ENCODE measurements at regions not wholly inside any gene's neighbourhood (a gene's known extent, or its start where the extent isn't known, plus 50 kb on each side); places are given as distances from the start of the nearest gene placed in this dataset.
A peak's percentile ranks its signal among the peaks of the same experiment; 100 is the strongest.

GRCh38 chr2:165033402-165033801, 78.1 kb upstream of the SLC38A11 start:
- intact Hi-C loops (cut with micrococcal nuclease) = no loop called here
- H3K4me1 Mint-ChIP-seq = no peaks in the 10 kb centered on the region
- H3K36me3 Mint-ChIP-seq (ENCODE audit: low read depth) = no peaks in the 10 kb centered on the region
- H3K27me3 Mint-ChIP-seq = no peaks in the 10 kb centered on the region
- no peak overlapping the region for H3K27ac Mint-ChIP-seq
- no peak overlapping the region for H3K4me3 Mint-ChIP-seq
- no peaks in the 10 kb centered on the region for H3K9me3 Mint-ChIP-seq
- DNase-seq = no peak

GRCh38 chr2:165032559-165032958, 77.2 kb upstream of the SLC38A11 start:
- Mint-ChIP-seq H3K4me1 (no peaks in the 10 kb centered on the region), H3K27me3 (no peaks in the 10 kb centered on the region), H3K36me3 (ENCODE audit: low read depth) (no peaks in the 10 kb centered on the region), H3K9me3 (no peaks in the 10 kb centered on the region), H3K4me3 (no peak overlapping the region), H3K27ac (no peak overlapping the region)
- intact Hi-C loops (cut with micrococcal nuclease) = no loop called here
- no peak for DNase-seq

- Mint-ChIP-seq H3K27me3 (peaks cover 2% of the 10 kb centered on the region), H3K36me3 (ENCODE audit: low read depth) (no peaks in the 10 kb centered on the region), H3K4me3 (no peak overlapping the region), H3K27ac (no peak overlapping the region), H3K9me3 (no peaks in the 10 kb centered on the region), H3K4me1 (no peaks in the 10 kb centered on the region)
- intact Hi-C loops (cut with micrococcal nuclease) = no loop called here
- DNase-seq = no peak
Observed at GRCh38 chr2:165024199-165024598, 68.9 kb upstream of the SLC38A11 start.

- no peak overlapping the region for H3K27ac Mint-ChIP-seq
Observed at GRCh38 chr2:165022781-165023180, 67.5 kb upstream of the SLC38A11 start.

GRCh38 chr2:165017966-165018596, 62.8 kb upstream of the SLC38A11 start:
- Mint-ChIP-seq H3K4me1 (no peaks in the 10 kb centered on the region), H3K27ac (no peak overlapping the region), H3K4me3 (no peak overlapping the region), H3K27me3 (no peaks in the 10 kb centered on the region), H3K9me3 (no peaks in the 10 kb centered on the region), H3K36me3 (ENCODE audit: low read depth) (no peaks in the 10 kb centered on the region)
- no peak for DNase-seq
- intact Hi-C loops (cut with micrococcal nuclease) = loop anchor here (10.0 kb wide), 1 partner anchor 857 kb away; no protein-coding TSS in a partner anchor

More at GRCh38 chr2:165022781-165023180, 67.5 kb upstream of the SLC38A11 start:
- H3K4me3 Mint-ChIP-seq = no peak overlapping the region
- H3K9me3 Mint-ChIP-seq = no peaks in the 10 kb centered on the region
- peaks cover 2% of the 10 kb centered on the region for H3K27me3 Mint-ChIP-seq
- H3K4me1 Mint-ChIP-seq = no peaks in the 10 kb centered on the region
- intact Hi-C loops (cut with micrococcal nuclease) = no loop called here
- DNase-seq = no peak
- H3K36me3 Mint-ChIP-seq (ENCODE audit: low read depth) = no peaks in the 10 kb centered on the region

- Mint-ChIP-seq H3K4me3 (no peak overlapping the region), H3K9me3 (no peaks in the 10 kb centered on the region)
Observed at GRCh38 chr2:165016772-165017411, 61.6 kb upstream of the SLC38A11 start.

GRCh38 chr2:165015052-165015642, 59.8 kb upstream of the SLC38A11 start:
- Mint-ChIP-seq H3K36me3 (ENCODE audit: low read depth) (no peaks in the 10 kb centered on the region), H3K27ac (no peak overlapping the region), H3K4me3 (no peak overlapping the region), H3K27me3 (peaks cover 4% of the 10 kb centered on the region), H3K4me1 (no peaks in the 10 kb centered on the region), H3K9me3 (no peaks in the 10 kb centered on the region)
- intact Hi-C loops (cut with micrococcal nuclease) = loop anchor here (1.0 to 10.0 kb wide), 2 partner anchors 189 to 860 kb away; partner anchors contain the start of gene SCN3A
- peak; percentile 85 for DNase-seq

More at GRCh38 chr2:165016772-165017411, 61.6 kb upstream of the SLC38A11 start:
- Mint-ChIP-seq H3K36me3 (ENCODE audit: low read depth) (no peaks in the 10 kb centered on the region), H3K27ac (no peak overlapping the region), H3K4me1 (no peaks in the 10 kb centered on the region), H3K27me3 (no peaks in the 10 kb centered on the region)
- intact Hi-C loops (cut with micrococcal nuclease) = loop anchor here (10.0 kb wide), 1 partner anchor 858 kb away; no protein-coding TSS in a partner anchor
- DNase-seq = peak; percentile 64

GRCh38 chr2:165013944-165014619, 58.8 kb upstream of the SLC38A11 start:
- H3K4me1 Mint-ChIP-seq = no peaks in the 10 kb centered on the region
- no peak for DNase-seq
- H3K4me3 Mint-ChIP-seq = no peak overlapping the region
- no peaks in the 10 kb centered on the region for H3K9me3 Mint-ChIP-seq
- peaks cover 4% of the 10 kb centered on the region for H3K27me3 Mint-ChIP-seq
- intact Hi-C loops (cut with micrococcal nuclease) = loop anchor here (10.0 kb wide), 1 partner anchor 861 kb away; no protein-coding TSS in a partner anchor
- no peak overlapping the region for H3K27ac Mint-ChIP-seq
- no peaks in the 10 kb centered on the region for H3K36me3 Mint-ChIP-seq (ENCODE audit: low read depth)

GRCh38 chr2:165011199-165011598, 55.9 kb upstream of the SLC38A11 start:
- no peak for DNase-seq
- no peaks in the 10 kb centered on the region for H3K4me1 Mint-ChIP-seq
- H3K4me3 Mint-ChIP-seq = no peak overlapping the region
- intact Hi-C loops (cut with micrococcal nuclease) = loop anchor here (10.0 kb wide), 1 partner anchor 864 kb away; no protein-coding TSS in a partner anchor
- no peak overlapping the region for H3K27ac Mint-ChIP-seq
- no peaks in the 10 kb centered on the region for H3K9me3 Mint-ChIP-seq
- H3K27me3 Mint-ChIP-seq = peaks cover 9% of the 10 kb centered on the region
- no peaks in the 10 kb centered on the region for H3K36me3 Mint-ChIP-seq (ENCODE audit: low read depth)

- Mint-ChIP-seq H3K27ac (no peak overlapping the region), H3K4me3 (no peak overlapping the region), H3K36me3 (ENCODE audit: low read depth) (no peaks in the 10 kb centered on the region), H3K4me1 (no peaks in the 10 kb centered on the region), H3K9me3 (no peaks in the 10 kb centered on the region), H3K27me3 (peaks cover 10% of the 10 kb centered on the region)
- DNase-seq = no peak
- intact Hi-C loops (cut with micrococcal nuclease) = loop anchor here (10.0 kb wide), 1 partner anchor 864 kb away; no protein-coding TSS in a partner anchor
Observed at GRCh38 chr2:165010556-165010955, 55.2 kb upstream of the SLC38A11 start.

GRCh38 chr2:165009466-165009865, 54.1 kb upstream of the SLC38A11 start:
- Mint-ChIP-seq H3K27me3 (peaks cover 13% of the 10 kb centered on the region), H3K36me3 (ENCODE audit: low read depth) (no peaks in the 10 kb centered on the region), H3K9me3 (no peaks in the 10 kb centered on the region), H3K4me1 (no peaks in the 10 kb centered on the region), H3K27ac (no peak overlapping the region), H3K4me3 (no peak overlapping the region)
- intact Hi-C loops (cut with micrococcal nuclease) = no loop called here
- no peak for DNase-seq

GRCh38 chr2:165008730-165009315, 53.5 kb upstream of the SLC38A11 start:
- no peaks in the 10 kb centered on the region for H3K36me3 Mint-ChIP-seq (ENCODE audit: low read depth)
- H3K4me3 Mint-ChIP-seq = no peak overlapping the region
- intact Hi-C loops (cut with micrococcal nuclease) = no loop called here
- H3K4me1 Mint-ChIP-seq = no peaks in the 10 kb centered on the region
- H3K9me3 Mint-ChIP-seq = no peaks in the 10 kb centered on the region
- DNase-seq = no peak
- H3K27me3 Mint-ChIP-seq = peaks cover 13% of the 10 kb centered on the region
- no peak overlapping the region for H3K27ac Mint-ChIP-seq

GRCh38 chr2:165007161-165007744, 51.9 kb upstream of the SLC38A11 start:
- DNase-seq = no peak
- Mint-ChIP-seq H3K27me3 (peaks cover 13% of the 10 kb centered on the region), H3K36me3 (ENCODE audit: low read depth) (no peaks in the 10 kb centered on the region), H3K4me3 (no peak overlapping the region), H3K27ac (no peak overlapping the region), H3K9me3 (no peaks in the 10 kb centered on the region), H3K4me1 (no peaks in the 10 kb centered on the region)
- intact Hi-C loops (cut with micrococcal nuclease) = no loop called here

Data from activated CD4-positive, alpha-beta T cell treated with anti-CD3 and anti-CD28 coated beads, Interleukin-2, amount 10 ng/mL, durations not matched to agents 24 days and 14 days (primary cell).